ENCODE measurements at regions not wholly inside any gene's neighbourhood (a gene's known extent, or its start where the extent isn't known, plus 50 kb on each side); places are given as distances from the start of the nearest gene placed in this dataset.

GRCh38 chr11:69904974-69905535, 85.8 kb upstream of the FGF3 start:
- Histone ChIP-seq H3K27me3 (ENCODE audit: control insufficient read depth in 1 of 2, insufficient read depth in 2 of 2, low read length in 2 of 2) (peaks cover 6 to 18% of the 10 kb centered on the region in 2 experiments), H3K36me3 (ENCODE audit: insufficient read depth, low read length) (no peaks in the 10 kb centered on the region), H3K27ac (ENCODE audit: low read depth in 1 of 2, low read length in 2 of 2) (no peak overlapping the region), H3K4me1 (ENCODE audit: insufficient read depth, low read length) (no peaks in the 10 kb centered on the region), H3K4me3 (ENCODE audit: low read length) (no peak overlapping the region), H3K9me3 (ENCODE audit: control insufficient read depth in 1 of 2, insufficient read depth in 1 of 2, low read length in 2 of 2) (peaks cover 0 to 5% of the 10 kb centered on the region in 2 experiments)
- H3K9me3 Mint-ChIP-seq: no peaks in the 10 kb centered on the region
- DNase-seq (no peak), ATAC-seq (ENCODE audit: poor library complexity) (no peak)
- no peaks in the 10 kb centered on the region for H3K36me3 Mint-ChIP-seq (ENCODE audit: low read depth)
- intact Hi-C loops (cut with DNase I, micrococcal nuclease): no loop called here
- POLR2A ChIA-PET: no interaction called here
- CTCF ChIA-PET: no interaction called here
- H3K4me1 Mint-ChIP-seq (ENCODE audit: low read depth): no peaks in the 10 kb centered on the region
- TF ChIP-seq CTCF (IDR thresholded peaks at IDR 0.05): no peak
- H3K27me3 Mint-ChIP-seq: peaks cover 42% of the 10 kb centered on the region
- H3K27ac Mint-ChIP-seq: no peak overlapping the region
- H3K4me3 Mint-ChIP-seq: no peak overlapping the region

DNA sequence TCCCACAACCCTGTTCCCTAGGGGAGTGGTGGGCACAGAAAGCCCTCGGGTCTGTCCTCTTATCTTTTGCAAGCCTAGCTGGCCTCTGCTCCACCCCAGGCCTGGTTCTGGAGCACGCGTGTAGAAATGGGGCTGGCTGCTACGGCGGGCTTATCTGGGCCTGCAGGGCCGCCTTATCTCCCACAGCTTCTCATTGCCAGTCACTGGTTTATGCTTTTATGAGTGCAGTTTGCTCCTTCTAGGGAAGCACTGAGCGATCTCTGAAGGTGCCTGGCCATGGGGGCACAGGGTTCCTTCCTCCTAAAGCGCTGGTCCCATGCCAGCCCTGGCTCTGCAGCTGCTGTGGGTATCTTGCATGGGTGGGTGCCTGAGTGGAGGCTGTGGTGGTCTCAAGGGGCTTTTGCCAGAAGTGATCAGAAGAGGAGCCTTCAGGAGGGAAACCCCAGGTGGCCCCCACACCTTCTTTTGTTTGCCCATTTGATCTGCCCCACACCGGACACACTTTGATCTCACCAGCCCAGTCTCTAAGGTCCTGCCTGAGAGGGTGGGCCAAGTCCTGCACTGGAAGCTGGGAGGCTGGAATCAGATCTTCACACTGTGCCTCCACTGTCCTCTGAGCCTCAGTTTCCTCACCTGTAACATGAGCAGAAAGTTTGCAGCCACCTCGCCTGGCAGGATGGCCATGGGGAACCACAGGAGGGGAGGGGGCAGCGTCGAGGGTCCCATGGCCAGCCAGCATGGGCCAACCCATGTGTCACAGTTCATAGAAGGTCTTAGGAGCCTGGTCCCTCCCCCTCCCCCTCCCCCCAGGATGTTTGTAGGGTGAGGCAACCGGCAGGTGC, 86.6 kb upstream of the FGF3 start:
- Histone ChIP-seq H3K9me3 (ENCODE audit: control insufficient read depth in 1 of 2, insufficient read depth in 1 of 2, low read length in 2 of 2) (peaks cover 0 to 7% of the 10 kb centered on the region in 2 experiments), H3K4me1 (ENCODE audit: insufficient read depth, low read length) (no peaks in the 10 kb centered on the region), H3K27me3 (ENCODE audit: control insufficient read depth in 1 of 2, insufficient read depth in 2 of 2, low read length in 2 of 2) (peaks cover 6 to 23% of the 10 kb centered on the region in 2 experiments), H3K36me3 (ENCODE audit: insufficient read depth, low read length) (no peaks in the 10 kb centered on the region), H3K27ac (ENCODE audit: low read depth in 1 of 2, low read length in 2 of 2) (no peak overlapping the region), H3K4me3 (ENCODE audit: low read length) (no peak overlapping the region)
- CTCF ChIA-PET: no interaction called here
- intact Hi-C loops (cut with DNase I, micrococcal nuclease): no loop called here
- no peak for DNase-seq
- H3K27ac Mint-ChIP-seq: no peak overlapping the region
- TF ChIP-seq CTCF (IDR thresholded peaks at IDR 0.05): no peak
- no peaks in the 10 kb centered on the region for H3K36me3 Mint-ChIP-seq (ENCODE audit: low read depth)
- POLR2A ChIA-PET: no interaction called here
- no peak for ATAC-seq (ENCODE audit: poor library complexity)
- peaks cover 42% of the 10 kb centered on the region for H3K27me3 Mint-ChIP-seq
- no peaks in the 10 kb centered on the region for H3K4me1 Mint-ChIP-seq (ENCODE audit: low read depth)
- H3K9me3 Mint-ChIP-seq: no peaks in the 10 kb centered on the region
- H3K4me3 Mint-ChIP-seq: no peak overlapping the region

- Histone ChIP-seq H3K27me3 (ENCODE audit: control insufficient read depth in 1 of 2, insufficient read depth in 2 of 2, low read length in 2 of 2) (peaks cover 11 to 23% of the 10 kb centered on the region in 2 experiments), H3K4me3 (ENCODE audit: low read length) (no peak overlapping the region), H3K9me3 (ENCODE audit: control insufficient read depth in 1 of 2, insufficient read depth in 1 of 2, low read length in 2 of 2) (peaks cover 0 to 7% of the 10 kb centered on the region in 2 experiments), H3K4me1 (ENCODE audit: insufficient read depth, low read length) (no peaks in the 10 kb centered on the region), H3K36me3 (ENCODE audit: insufficient read depth, low read length) (no peaks in the 10 kb centered on the region), H3K27ac (ENCODE audit: low read depth in 1 of 2, low read length in 2 of 2) (no peak overlapping the region)
- intact Hi-C loops (cut with DNase I, micrococcal nuclease): no loop called here
- Mint-ChIP-seq H3K27ac (no peak overlapping the region), H3K4me3 (no peak overlapping the region), H3K9me3 (no peaks in the 10 kb centered on the region), H3K27me3 (peaks cover 46% of the 10 kb centered on the region), H3K4me1 (ENCODE audit: low read depth) (no peaks in the 10 kb centered on the region), H3K36me3 (ENCODE audit: low read depth) (no peaks in the 10 kb centered on the region)
- ATAC-seq (ENCODE audit: poor library complexity) (no peak), DNase-seq (no peak)
- ChIA-PET CTCF (no interaction called here), POLR2A (no interaction called here)
- TF ChIP-seq CTCF (IDR thresholded peaks at IDR 0.05): no peak
Observed at GRCh38 chr11:69906453-69906907, 87.3 kb upstream of the FGF3 start.

All from CD4-positive, alpha-beta T cell (primary cell).